ENCODE measurements at regions not wholly inside any gene's neighbourhood (a gene's known extent, or its start where the extent isn't known, plus 50 kb on each side); places are given as distances from the start of the nearest gene placed in this dataset.

DNA sequence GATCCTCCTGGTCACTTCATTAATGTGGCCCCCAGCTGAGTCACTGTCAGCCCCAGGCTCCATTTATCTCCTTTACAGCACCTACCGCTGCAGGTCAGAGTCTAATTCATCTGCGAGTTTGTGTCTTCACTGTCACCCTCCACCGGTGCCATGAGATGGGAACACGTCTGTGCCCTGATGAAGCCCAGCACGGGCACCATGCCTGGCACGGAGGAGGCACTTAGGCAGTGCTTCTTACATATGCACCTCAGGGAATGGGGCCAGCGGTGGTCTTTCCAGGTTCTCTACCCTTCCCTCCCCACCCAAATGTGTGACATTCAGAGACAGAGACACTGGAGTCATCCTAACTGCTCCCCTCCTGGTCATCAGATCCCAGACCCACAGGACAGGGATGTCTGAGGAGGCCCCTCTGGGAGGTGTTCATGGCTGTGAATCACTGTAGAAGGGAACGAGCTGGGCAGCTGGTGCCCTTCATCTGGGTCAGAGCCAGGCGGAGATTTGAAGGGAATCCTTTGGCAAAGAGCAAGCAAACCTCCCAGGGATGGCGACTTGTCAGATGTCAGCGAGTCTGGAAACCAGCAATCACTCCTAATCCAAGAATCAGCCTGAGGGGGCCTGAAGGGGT is 364.6 kb downstream of the PREX1 start:
- Histone ChIP-seq H3K36me3 (ENCODE audit: control insufficient read depth, low read length) (no peaks in the 10 kb centered on the region), H3K79me2 (ENCODE audit: control insufficient read depth, low read length) (no peaks in the 10 kb centered on the region)

DNA sequence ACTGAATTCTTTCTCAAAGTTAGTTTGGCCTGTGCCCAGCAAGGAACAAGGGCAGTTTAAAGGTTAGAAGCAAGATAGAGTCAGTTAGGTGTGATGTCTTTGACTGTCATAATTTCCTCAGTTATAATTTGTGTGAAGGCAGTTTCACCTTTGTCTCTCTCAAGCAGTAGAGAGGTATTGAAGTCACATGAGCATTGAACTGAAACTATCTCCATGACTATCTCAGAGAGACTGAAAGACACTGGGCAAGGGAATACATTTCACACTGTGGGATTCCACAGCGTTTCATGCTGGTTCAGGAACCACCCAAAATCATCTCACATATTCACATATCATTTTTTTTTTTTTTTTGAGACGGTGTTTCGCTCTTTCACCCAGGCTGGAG is 366.1 kb downstream of the PREX1 start:
- no peaks in the 10 kb centered on the region for H3K9me2 ChIP-seq (replicated peaks; ENCODE audit: control insufficient read depth, low read length)
- no peaks in the 10 kb centered on the region for H3K9me3 ChIP-seq (ENCODE audit: control insufficient read depth, insufficient read depth, low read length)
- H3K4me1 ChIP-seq (ENCODE audit: control insufficient read depth, low read length), result 0 out of 2 replicates have a peak, but pooled peaks cover 6% of the 10 kb centered on the region
- H4K20me1 ChIP-seq (ENCODE audit: control insufficient read depth, insufficient read depth, low read depth, low read length), result no peaks in the 10 kb centered on the region
- no peak overlapping the region for H3K27ac ChIP-seq (ENCODE audit: low read depth, low read length)
- no peak for TF ChIP-seq EZH2phosphoT487 (IDR thresholded peaks at IDR 0.05; ENCODE audit: borderline replicate concordance, low read length)
- TF ChIP-seq, protein P1, sequence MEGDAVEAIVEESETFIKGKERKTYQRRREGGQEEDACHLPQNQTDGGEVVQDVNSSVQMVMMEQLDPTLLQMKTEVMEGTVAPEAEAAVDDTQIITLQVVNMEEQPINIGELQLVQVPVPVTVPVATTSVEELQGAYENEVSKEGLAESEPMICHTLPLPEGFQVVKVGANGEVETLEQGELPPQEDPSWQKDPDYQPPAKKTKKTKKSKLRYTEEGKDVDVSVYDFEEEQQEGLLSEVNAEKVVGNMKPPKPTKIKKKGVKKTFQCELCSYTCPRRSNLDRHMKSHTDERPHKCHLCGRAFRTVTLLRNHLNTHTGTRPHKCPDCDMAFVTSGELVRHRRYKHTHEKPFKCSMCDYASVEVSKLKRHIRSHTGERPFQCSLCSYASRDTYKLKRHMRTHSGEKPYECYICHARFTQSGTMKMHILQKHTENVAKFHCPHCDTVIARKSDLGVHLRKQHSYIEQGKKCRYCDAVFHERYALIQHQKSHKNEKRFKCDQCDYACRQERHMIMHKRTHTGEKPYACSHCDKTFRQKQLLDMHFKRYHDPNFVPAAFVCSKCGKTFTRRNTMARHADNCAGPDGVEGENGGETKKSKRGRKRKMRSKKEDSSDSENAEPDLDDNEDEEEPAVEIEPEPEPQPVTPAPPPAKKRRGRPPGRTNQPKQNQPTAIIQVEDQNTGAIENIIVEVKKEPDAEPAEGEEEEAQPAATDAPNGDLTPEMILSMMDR (IDR thresholded peaks at IDR 0.05; ENCODE audit: low read depth, low read length, poor library complexity, severe bottlenecking), result no peak
- no peak overlapping the region for H3K4me2 ChIP-seq (ENCODE audit: low read length)
- no peaks in the 10 kb centered on the region for H3K36me3 ChIP-seq (ENCODE audit: control insufficient read depth, low read length)
- no peaks in the 10 kb centered on the region for H3K79me2 ChIP-seq (ENCODE audit: control insufficient read depth, low read length)
- H3K27me3 ChIP-seq (ENCODE audit: control insufficient read depth, low read length), result no peaks in the 10 kb centered on the region
- no peak overlapping the region for H3K4me3 ChIP-seq (ENCODE audit: low read length)
- H3F3A ChIP-seq (ENCODE audit: control insufficient read depth, insufficient read depth), result no peaks in the 10 kb centered on the region

More for the DNA sequence above, 364.6 kb downstream of the PREX1 start:
- H3K4me3 ChIP-seq (ENCODE audit: low read length), result no peak overlapping the region
- H3K27me3 ChIP-seq (ENCODE audit: control insufficient read depth, low read length), result no peaks in the 10 kb centered on the region
- H3K4me2 ChIP-seq (ENCODE audit: low read length), result no peak overlapping the region
- H3K9me3 ChIP-seq (ENCODE audit: control insufficient read depth, insufficient read depth, low read length), result no peaks in the 10 kb centered on the region
- no peaks in the 10 kb centered on the region for H3F3A ChIP-seq (ENCODE audit: control insufficient read depth, insufficient read depth)
- 0 out of 2 replicates have a peak, but pooled peaks cover 6% of the 10 kb centered on the region for H3K4me1 ChIP-seq (ENCODE audit: control insufficient read depth, low read length)
- H3K9me2 ChIP-seq (replicated peaks; ENCODE audit: control insufficient read depth, low read length), result no peaks in the 10 kb centered on the region
- no peaks in the 10 kb centered on the region for H4K20me1 ChIP-seq (ENCODE audit: control insufficient read depth, insufficient read depth, low read depth, low read length)
- TF ChIP-seq EZH2phosphoT487 (IDR thresholded peaks at IDR 0.05; ENCODE audit: borderline replicate concordance, low read length), result no peak
- TF ChIP-seq, protein P1 (IDR thresholded peaks at IDR 0.05; ENCODE audit: low read depth, low read length, poor library complexity, severe bottlenecking), result no peak
- no peak overlapping the region for H3K27ac ChIP-seq (ENCODE audit: low read depth, low read length)

DNA sequence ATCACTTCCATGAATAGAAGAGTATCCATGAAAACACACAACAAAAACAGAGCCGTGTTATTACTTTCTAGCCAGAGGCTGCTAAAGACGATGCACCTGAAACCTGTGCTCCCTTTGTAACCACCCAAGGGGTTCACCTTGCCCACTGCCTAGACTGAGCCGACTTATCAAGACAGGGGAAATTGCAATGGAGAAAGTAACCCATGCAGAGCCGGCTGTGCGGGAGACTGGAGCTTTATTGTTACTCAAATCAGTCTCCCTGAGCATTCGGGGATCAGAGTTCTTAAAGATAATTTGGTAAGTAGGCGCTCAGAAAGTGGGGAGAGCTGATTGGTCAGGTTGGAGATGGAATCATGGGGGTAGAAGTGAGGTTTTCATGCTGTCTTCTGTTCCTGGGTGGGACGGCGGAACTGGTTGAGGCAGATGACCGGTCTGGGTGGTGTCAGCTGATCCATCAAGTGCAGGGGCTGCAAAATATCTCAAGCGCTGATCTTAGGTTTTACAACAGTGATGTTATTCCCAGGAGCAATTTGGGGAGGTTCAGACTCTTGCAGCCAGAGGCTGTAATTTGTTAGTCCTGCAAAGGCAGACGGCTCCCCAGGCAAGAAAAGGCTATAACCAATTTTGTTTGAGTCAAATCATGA is 366.6 kb downstream of the PREX1 start:
- Histone ChIP-seq H3K9me2 (replicated peaks; ENCODE audit: control insufficient read depth, low read length) (no peaks in the 10 kb centered on the region), H3K4me1 (ENCODE audit: control insufficient read depth, low read length) (0 out of 2 replicates have a peak, but pooled peaks cover 6% of the 10 kb centered on the region), H3K4me3 (ENCODE audit: low read length) (no peak overlapping the region), H3K79me2 (ENCODE audit: control insufficient read depth, low read length) (no peaks in the 10 kb centered on the region), H3K27ac (ENCODE audit: low read depth, low read length) (no peak overlapping the region), H3K36me3 (ENCODE audit: control insufficient read depth, low read length) (no peaks in the 10 kb centered on the region), H3K27me3 (ENCODE audit: control insufficient read depth, low read length) (peaks cover 3% of the 10 kb centered on the region; the same call in 1 of the 2 replicates), H3K9me3 (ENCODE audit: control insufficient read depth, insufficient read depth, low read length) (no peaks in the 10 kb centered on the region), H4K20me1 (ENCODE audit: control insufficient read depth, insufficient read depth, low read depth, low read length) (no peaks in the 10 kb centered on the region), H3F3A (ENCODE audit: control insufficient read depth, insufficient read depth) (no peaks in the 10 kb centered on the region), H3K4me2 (ENCODE audit: low read length) (peak overlapping the region; percentile 29; the same call in 1 of the 2 replicates)
- TF ChIP-seq, protein P1 (IDR thresholded peaks at IDR 0.05; ENCODE audit: low read depth, low read length, poor library complexity, severe bottlenecking), result no peak
- TF ChIP-seq EZH2phosphoT487 (IDR thresholded peaks at IDR 0.05; ENCODE audit: borderline replicate concordance, low read length), result no peak
